Daoy (cell line): ENCODE measurements at regions not wholly inside any gene's neighbourhood (a gene's known extent, or its start where the extent isn't known, plus 50 kb on each side); places are given as distances from the start of the nearest gene placed in this dataset.
"Not testable (repeated sequence)": the region's sequence is repeated elsewhere in the genome, so short reads cannot be mapped to it uniquely, and the experiment has no call there.

ENCODE experiments used
- DNase-seq: peaks from one replicate; pipeline ENCODE4 v3.0.0-alpha.2; 2015; ENCODE audit warnings: low read depth

DNA sequence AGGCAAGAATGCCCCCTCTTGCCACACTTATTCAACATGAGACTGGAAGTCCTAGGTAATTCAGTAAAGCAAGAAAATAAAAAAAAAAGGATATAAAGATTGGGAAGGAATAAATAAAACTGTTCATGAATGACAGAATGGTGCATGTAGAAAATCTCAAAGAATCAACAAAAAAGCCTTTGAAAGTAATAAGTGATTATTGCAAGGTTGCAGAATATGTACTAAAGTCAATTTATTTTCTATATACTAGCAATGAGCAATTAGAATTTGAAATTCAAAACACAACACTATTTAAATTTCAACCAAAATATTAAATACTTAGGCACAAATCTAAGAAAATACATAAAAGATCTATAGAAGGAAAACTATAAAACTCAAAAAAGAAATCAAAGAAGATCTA, 58.6 kb downstream of the MAGEA10 start:
- no peak for DNase-seq

DNA sequence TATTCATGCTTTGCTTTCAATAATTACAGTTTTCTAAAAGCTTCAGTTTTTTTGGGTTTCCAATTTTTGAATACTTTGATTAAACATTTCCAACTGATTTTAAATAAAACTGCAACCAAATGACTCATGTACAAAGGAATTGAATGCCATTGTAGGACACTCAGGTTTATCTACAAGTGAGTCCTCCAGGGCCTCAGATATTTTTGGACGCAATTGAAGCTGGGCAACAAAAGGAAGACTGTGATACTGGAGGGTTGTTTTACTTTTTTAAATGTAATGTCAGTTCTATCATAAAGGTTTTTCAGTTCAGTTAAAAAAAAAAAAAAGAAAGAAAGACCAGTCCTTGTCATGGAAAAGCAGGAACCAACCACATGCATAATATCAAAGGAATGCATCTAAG, 64.2 kb downstream of the MAGEA10 start:
- no peak for DNase-seq

DNA sequence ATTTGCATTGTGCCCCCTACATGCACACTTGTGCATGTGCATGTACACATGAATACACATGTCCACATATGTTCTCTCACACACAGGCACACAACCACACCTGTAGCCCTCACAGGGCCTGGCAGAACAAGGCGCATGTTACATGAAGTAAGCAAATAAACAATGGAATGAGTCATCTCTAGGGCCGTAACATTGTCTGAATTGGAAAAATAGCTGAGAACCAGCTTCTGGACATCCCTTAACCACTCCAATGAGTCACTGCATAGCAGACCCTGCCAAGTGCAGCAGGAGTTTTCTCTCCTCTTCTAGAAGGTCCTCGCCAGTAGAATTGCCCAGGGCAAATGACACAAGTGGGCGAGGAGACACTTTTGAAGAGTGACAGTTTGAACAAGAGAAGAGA, 66.1 kb downstream of the MAGEA10 start:
- DNase-seq = peak; percentile 72

DNA sequence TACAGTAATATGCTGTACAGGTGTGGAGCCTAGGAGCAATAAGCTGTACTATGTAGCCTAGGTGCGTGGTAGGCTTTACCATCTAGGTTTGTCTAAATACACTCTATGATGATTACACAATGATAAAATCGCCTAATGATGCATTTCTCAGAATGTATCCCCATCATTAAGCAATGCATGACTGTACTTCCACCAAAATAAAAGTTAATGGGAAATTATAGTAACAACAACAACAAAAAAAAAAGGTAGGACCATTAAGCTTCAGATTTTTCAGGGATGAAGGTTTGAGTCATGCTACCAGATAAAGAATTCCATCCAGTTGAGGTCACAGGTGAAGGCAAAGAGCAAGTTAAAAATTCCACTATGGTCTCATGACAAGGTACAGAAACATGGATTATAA, 68.2 kb downstream of the MAGEA10 start:
- DNase-seq = no peak

DNA sequence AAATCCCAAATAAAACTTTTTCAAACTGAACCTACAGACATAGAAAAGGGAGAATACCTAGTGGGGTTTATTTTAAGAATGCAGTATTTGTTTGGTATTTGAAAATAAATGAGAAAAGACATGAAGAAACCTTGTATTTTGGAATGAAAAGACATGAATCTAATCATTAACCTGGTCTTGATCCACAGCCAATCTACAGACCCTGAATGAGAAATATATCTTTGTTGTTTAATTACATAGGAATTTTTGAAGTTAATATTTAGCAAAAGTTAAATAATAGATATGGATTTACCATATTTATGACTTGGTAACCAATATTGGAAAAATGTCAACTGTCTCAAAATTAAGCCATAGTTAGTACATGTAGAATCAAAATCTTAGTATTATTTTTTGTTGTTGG, 76.8 kb downstream of the MAGEA10 start:
- DNase-seq = no peak

DNA sequence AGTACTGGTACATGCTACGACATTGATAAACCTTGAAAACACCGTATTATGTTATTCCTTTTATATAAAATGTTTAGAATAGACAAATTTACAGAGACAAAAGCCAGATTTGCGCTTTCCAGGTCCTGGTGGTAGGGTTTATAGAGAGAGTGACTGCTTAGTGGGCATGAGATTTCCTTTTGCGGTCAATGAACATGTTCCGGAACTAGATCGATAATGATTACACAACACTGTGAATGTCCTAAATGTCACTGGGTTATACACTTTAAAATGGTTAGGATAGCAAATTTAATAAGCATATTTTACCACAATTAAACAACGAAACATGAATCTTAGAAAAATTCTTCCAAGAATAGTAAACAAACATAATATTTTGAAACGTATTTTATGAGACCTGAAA, 77.3 kb downstream of the MAGEA10 start:
- no peak for DNase-seq

DNA sequence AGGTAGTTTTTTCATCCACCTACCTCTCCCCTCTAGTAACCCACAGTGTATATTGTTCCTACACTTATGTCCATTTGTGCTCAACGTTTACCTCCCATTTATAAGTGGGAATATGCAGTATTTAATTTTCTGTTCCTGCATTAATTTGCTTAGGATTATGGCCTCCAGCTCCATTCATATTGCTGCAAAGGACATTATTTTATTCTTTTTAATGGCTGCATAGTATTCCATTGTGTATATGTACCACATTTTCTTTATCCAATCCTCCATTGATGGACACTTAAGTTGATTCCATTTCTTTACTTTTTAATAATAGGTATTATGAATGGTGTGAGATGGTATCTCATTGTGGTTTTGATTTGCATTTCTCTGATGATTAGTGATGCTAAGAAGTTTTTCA, 76.1 kb upstream of the GABRE start:
- DNase-seq = not testable (repeated sequence)

DNA sequence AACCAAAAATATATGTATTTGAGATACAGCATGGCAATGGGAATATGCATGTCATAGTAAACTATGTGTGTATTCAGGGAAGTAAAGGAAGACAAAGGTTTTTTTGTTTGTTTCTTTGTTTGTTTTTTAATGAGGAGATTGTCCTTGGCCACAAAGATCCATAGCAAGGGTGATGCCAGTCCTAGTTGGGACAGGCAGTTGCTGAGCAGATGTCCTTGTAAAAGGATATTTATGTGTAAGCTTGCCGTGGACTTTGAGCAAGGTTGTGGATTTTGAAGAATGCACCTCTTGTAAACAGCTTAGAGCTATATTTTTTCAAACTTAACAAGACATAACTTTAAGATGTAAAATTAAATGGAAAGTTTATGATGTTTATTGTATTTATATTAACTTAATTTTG, 69.9 kb upstream of the GABRE start:
- DNase-seq = no peak

DNA sequence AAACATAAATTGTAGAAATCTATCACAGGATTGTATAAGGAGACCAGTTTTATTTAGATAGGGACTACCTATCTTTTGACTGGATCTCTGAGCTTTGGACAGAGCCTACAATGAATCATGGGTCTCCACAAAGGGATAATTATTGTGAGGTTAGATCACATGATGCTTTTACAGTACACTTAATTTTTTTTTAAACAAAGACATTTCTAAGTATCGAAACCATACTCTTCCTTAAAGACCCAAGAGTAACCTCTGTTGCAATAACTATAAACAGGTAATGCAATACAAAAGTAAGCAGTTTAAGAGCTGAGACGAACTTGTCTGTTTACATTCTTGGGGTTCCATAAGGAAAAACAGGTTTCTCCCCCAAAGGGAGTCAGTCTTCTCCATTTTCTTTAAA, 64.3 kb upstream of the GABRE start:
- no peak for DNase-seq

DNA sequence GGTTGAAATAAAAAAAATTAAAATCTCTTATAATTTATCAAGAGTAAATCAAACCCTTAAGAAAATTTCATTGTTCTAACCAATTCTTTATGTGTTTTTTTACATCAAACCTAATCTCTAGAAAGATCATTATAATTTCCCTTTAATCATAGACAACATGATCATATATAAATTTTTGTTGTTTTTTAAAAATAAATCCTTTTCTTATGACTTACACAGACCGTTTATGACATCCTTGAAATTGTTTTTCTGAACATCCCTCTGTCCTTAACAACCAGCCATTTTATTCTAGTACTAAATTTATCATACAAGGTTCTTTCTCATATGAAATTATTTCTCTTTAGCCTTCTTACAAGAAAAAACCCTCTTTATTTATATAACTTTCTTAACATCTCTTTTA, 62.7 kb upstream of the GABRE start:
- no peak for DNase-seq

DNA sequence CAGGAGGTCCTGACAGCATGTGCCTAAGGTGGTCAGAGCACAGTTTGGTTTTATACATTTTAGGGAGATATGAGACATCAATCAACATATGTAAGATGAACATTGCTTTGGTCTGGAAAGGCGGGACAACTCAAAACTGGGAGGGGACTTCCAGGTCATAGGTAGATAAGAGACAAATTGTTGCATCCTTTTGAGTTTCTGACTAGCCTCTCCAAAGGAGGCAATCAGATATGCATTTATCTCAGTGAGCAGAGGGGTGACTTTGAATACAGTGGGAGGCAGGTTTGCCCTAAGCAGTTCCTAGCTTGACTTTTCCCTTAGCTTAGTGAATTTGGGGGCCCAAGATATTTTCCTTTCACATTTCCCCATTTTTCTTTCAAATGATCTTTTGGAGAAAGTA, 56.9 kb upstream of the GABRE start:
- not testable (repeated sequence) for DNase-seq

DNA sequence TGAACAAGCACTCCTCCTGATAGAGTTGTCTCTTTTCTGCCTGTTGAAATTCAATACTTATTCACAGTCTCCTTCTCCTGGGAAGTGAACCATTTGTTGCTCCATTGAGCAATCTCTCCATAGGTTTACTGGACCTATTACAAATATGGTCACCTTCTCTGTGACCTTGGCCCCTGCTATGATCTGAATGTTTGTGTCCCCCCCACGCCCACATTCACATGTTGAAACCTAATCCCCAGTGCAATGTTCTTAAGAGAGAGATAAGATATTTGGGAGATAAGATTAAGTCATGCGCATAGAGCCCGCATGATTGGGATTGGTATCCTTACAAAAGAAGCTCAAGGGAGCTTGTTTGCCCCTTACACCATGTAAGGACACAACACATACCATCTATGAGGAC, 54.1 kb upstream of the GABRE start:
- DNase-seq = no peak

DNA sequence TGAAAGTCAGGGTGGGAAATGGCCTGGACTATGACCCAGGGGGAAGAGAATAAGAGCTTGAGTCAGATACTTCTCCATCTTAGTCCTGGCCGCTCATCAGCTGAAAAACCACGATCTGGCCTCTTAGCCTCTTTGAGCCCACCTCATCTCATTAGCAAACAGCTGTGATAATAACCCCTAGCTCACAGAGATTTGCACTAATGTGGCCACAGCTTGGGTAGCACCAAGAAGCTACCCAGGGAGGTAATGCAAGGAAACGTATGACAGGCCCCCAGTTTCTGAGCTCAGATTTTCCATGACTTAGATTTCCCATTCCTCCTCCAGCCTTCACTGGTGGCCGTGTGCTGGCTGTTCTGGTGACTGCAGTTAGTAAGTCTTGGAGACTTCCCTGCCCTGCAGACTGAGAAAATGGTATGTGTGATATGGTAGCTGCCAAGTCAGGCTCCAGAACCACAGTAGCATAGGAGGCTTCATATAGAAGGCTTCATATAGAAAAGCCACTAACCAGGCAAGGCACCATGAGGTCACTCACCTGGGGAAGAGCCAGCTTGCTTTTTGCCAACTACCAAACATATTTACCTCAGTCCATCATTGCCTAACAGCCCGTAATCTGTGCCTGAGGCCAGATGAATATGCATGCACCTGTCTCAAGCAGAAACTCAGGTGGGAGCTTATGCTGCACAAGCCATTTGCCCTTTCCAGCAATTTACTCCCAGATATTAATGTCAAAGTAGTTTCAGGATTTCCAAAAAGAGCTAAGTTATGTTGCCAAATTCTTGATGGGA, 51.4 kb upstream of the GABRE start:
- no peak for DNase-seq

DNA sequence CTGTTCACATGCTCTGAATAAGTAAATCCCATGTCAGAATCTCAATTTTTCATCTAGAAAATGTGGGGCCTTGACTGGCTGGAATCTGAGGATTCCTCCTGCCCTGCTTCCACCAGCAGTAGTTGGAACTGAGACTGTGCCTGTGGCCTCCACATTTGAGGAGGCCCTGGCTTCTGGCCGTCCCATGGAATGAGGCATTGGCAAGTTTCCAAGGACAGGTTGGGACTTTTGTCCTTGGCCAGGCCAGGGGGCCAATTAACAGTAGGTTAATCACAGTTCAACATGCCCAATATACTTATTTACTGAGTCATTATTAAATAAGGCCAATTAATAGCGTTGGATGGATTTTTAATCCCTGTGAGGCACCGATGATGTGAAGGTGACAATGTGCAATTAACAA, 50.2 kb upstream of the GABRE start:
- DNase-seq = no peak
